Fibroblast of the aortic adventitia (primary cell): ENCODE measurements at regions not wholly inside any gene's neighbourhood (a gene's known extent, or its start where the extent isn't known, plus 50 kb on each side); places are given as distances from the start of the nearest gene placed in this dataset.

ENCODE experiments used
- DNase-seq: peaks from one replicate; pipeline ENCODE4 v3.0.0-alpha.2; 2010; ENCODE audit warnings: low read depth
- H3K4me3 ChIP-seq: 2 replicates; pipeline ENCODE4 v1.5.1; 2011; ENCODE audit warnings: low read depth, mild to moderate bottlenecking, control low read depth, low read length, moderate library complexity
- CTCF ChIP-seq: IDR thresholded peaks from 2 replicates; pipeline ENCODE4 v1.5.1; 2011; ENCODE audit warnings: mild to moderate bottlenecking, low read length, control low read depth, inconsistent platforms; ENCODE audit not compliant: insufficient read depth

- TF ChIP-seq CTCF, result no peak
- DNase-seq, result no peak
- H3K4me3 ChIP-seq, result no peak overlapping the region
Measured at GRCh38 chr6:89028774-89029173, 51.8 kb upstream of the PNRC1 start.

- no peak overlapping the region for H3K4me3 ChIP-seq
- DNase-seq, result no peak
- no peak for TF ChIP-seq CTCF
Measured at GRCh38 chr6:89027756-89028155, 52.8 kb upstream of the PNRC1 start.

- no peak for DNase-seq
- no peak for TF ChIP-seq CTCF
Measured at GRCh38 chr6:89026151-89026550, 54.4 kb upstream of the PNRC1 start.

GRCh38 chr6:89025633-89026032, 54.9 kb upstream of the PNRC1 start:
- DNase-seq, result no peak
- H3K4me3 ChIP-seq, result no peak overlapping the region
- no peak for TF ChIP-seq CTCF

More at GRCh38 chr6:89026151-89026550, 54.4 kb upstream of the PNRC1 start:
- H3K4me3 ChIP-seq, result no peak overlapping the region

- no peak overlapping the region for H3K4me3 ChIP-seq
- no peak for TF ChIP-seq CTCF
- peak; percentile 22 for DNase-seq
Measured at GRCh38 chr6:89024456-89024855, 56.1 kb upstream of the PNRC1 start.

- DNase-seq, result peak; percentile 93
- H3K4me3 ChIP-seq, result no peak overlapping the region
- no peak for TF ChIP-seq CTCF
Measured at GRCh38 chr6:89023591-89024441, 56.7 kb upstream of the PNRC1 start.

- no peak for TF ChIP-seq CTCF
- H3K4me3 ChIP-seq, result no peak overlapping the region
- DNase-seq, result peak; percentile 92
Measured at GRCh38 chr6:89022798-89023197, 57.8 kb upstream of the PNRC1 start.
